ENCODE measurements at regions not wholly inside any gene's neighbourhood (a gene's known extent, or its start where the extent isn't known, plus 50 kb on each side); places are given as distances from the start of the nearest gene placed in this dataset.
"Not testable (repeated sequence)": the region's sequence is repeated elsewhere in the genome, so short reads cannot be mapped to it uniquely, and the experiment has no call there.

DNA sequence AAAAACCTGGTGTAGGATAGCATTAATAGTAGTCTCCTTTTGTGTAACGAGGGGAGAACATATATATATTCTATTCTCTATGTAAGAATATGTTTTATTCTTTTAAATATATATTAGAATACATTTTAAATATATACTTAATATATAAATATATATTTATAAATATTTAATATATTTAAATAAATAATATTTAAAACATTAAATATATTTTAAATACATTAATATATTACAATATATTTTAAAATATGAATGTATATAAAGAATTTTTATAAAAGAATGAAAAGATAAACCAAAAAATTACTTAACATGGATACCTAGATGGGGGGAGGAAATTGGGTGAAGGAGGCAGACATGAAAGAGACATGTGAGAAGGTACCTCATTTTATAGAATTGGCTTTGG lies 53.0 kb upstream of the ZNF831 start:
- DNase-seq: no peak
- ATAC-seq: no peak

GRCh38 chr20:59105581-59105980 lies 58.0 kb upstream of the ZNF831 start:
- no peak for ATAC-seq
- no peak for DNase-seq

GRCh38 chr20:59104831-59105230 lies 58.8 kb upstream of the ZNF831 start:
- peak; percentile 23 for ATAC-seq
- no peak for DNase-seq

DNA sequence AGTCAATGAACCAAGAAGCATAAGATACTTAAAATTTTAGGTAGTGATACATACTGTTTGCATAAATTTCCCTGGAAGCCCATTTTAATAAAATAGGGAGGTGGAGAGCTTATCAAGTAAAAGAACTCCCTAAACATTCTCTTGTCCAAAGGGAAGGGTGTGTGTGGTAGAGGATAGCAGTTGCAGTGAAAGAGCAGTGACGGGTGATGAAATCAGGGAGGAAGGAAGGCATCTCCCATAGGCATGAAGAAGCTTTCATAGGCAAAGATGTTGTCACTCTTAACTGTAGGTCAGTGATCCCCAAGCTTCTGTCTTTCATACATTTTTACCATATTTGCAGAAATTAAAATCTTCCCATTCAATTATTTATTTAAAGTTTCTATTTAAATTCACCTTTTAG lies 60.0 kb upstream of the ZNF831 start:
- ATAC-seq: no peak

GRCh38 chr20:59102841-59103299 lies 60.3 kb upstream of the PRELID3B start:
- no peak for DNase-seq
- peak; percentile 52 for ATAC-seq

More for the DNA sequence above, 60.0 kb upstream of the ZNF831 start:
- DNase-seq: no peak

GRCh38 chr20:59101961-59102360 lies 59.4 kb upstream of the PRELID3B start:
- ATAC-seq (no peak), DNase-seq (no peak)

DNA sequence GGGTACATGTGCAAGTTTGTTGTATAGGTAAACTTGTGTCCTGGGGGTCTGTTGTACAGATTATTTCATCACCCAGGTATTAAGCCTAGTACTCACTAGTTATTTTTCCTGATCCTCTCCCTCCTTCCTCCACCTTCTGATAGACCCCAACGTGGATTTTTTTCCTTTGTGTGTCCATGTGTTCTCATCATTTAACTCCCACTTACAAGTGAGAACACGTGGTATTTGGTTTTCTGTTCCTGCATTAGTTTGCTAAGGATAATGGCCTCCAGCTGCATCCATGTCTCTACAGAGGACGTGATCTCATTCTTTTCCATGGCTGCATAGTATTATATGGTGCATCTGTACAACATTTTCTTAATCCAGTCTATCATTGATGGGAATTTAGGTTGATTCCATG lies 57.3 kb upstream of the PRELID3B start:
- not testable (repeated sequence) for ATAC-seq, DNase-seq

- DNase-seq (no peak), ATAC-seq (no peak)
These were observed 52.6 kb upstream of the PRELID3B start for GRCh38 chr20:59095140-59095539.

DNA sequence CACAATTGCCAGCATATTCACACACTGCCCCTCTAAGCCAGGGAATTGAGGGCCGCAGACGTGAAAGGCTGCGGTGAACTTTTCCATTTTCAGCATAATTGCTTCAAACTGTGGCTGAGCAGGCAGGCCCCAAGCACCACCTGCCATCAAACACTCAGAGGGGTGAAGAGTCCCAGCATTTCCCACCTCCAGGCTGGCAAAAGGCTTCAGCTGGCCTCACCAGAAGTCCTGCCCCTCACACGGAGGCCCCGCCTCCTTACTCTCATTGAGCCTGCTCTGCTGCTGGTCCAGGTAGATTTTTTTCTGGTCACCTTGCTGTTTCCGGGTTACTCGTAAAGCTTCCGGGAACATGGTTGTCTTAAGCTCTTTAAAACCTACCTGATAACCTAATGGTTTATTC lies 52.0 kb upstream of the PRELID3B start:
- ATAC-seq: no peak

More for the DNA sequence above, 52.0 kb upstream of the PRELID3B start:
- no peak for DNase-seq
